CD14-positive monocyte (primary cell): ENCODE measurements at regions not wholly inside any gene's neighbourhood (a gene's known extent, or its start where the extent isn't known, plus 50 kb on each side); places are given as distances from the start of the nearest gene placed in this dataset.

Source experiments
- DNase-seq, 3 donors: peaks; one replicate each; pipeline ENCODE4 v3.0.0-alpha.2; 2011 to 2022
- H2AFZ ChIP-seq: 2 replicates; pipeline ENCODE4 v1.6.0; 2012; ENCODE audit warnings: mild to moderate bottlenecking, low read depth, low read length, inconsistent platforms; ENCODE audit not compliant: insufficient read depth, poor library complexity, severe bottlenecking
- H3K27ac ChIP-seq, 2 donors: 1 replicate in 1 of 2; 2 replicates in 1 of 2; pipeline ENCODE4 v1.5.1; 2012 to 2013; ENCODE audit warnings: low read length in 2 of 2, control low read depth in 1 of 2, inconsistent platforms in 1 of 2, low read depth in 1 of 2, mild to moderate bottlenecking in 1 of 2
- H3K27me3 ChIP-seq, 2 donors: one replicate each; pipeline versions ENCODE4 v1.6.0 to v1.6.1; 2011 to 2013; ENCODE audit warnings: low read length in 2 of 2; ENCODE audit not compliant: control insufficient read depth in 2 of 2, insufficient read depth in 2 of 2
- H3K36me3 ChIP-seq, 2 donors: replicated peaks in 1 of 2; 1 replicate in 1 of 2; 2 replicates in 1 of 2; pipeline versions ENCODE4 v1.5.1 to v1.6.1; 2012 to 2013; ENCODE audit warnings: low read length in 2 of 2, control low read depth in 1 of 2, inconsistent platforms in 1 of 2, mild to moderate bottlenecking in 1 of 2; ENCODE audit not compliant: insufficient read depth in 2 of 2, control insufficient read depth in 1 of 2
- H3K4me1 ChIP-seq, 2 donors: 1 replicate in 1 of 2; 2 replicates in 1 of 2; pipeline versions ENCODE4 v1.5.1 to v1.6.1; 2012 to 2013; ENCODE audit warnings: low read length in 2 of 2, control low read depth in 1 of 2, inconsistent platforms in 1 of 2, mild to moderate bottlenecking in 1 of 2, moderate library complexity in 1 of 2; ENCODE audit not compliant: insufficient read depth in 2 of 2, control insufficient read depth in 1 of 2
- H3K4me2 ChIP-seq: replicated peaks from 2 replicates; pipeline ENCODE3; 2012; ENCODE audit warnings: low read length, moderate library complexity, mild to moderate bottlenecking; ENCODE audit not compliant: poor library complexity, severe bottlenecking; ENCODE audit errors: extremely low read depth
- H3K4me3 ChIP-seq, 3 experiments: fragments of 200-600 bp in 1 of 3; sonication (generic) in 1 of 3; replicated peaks in 1 of 3; 1 replicate in 2 of 3; 2 replicates in 1 of 3; pipeline ENCODE4 v1.5.1; 2011 to 2013; ENCODE audit warnings: low read length in 3 of 3, mild to moderate bottlenecking in 3 of 3, control low read depth in 2 of 3, low read depth in 2 of 3, inconsistent platforms in 1 of 3, moderate library complexity in 1 of 3
- H3K79me2 ChIP-seq: 2 replicates; pipeline ENCODE4 v1.6.0; 2012; ENCODE audit warnings: mild to moderate bottlenecking, control low read depth, inconsistent platforms, low read length, moderate library complexity; ENCODE audit not compliant: insufficient read depth
- H3K9ac ChIP-seq: 2 replicates; pipeline ENCODE4 v1.6.0; 2017; ENCODE audit warnings: low read length, mild to moderate bottlenecking; ENCODE audit not compliant: insufficient read depth, poor library complexity, severe bottlenecking
- H3K9me3 ChIP-seq, 2 donors: replicated peaks in 1 of 2; 1 replicate in 1 of 2; 2 replicates in 1 of 2; pipeline versions ENCODE4 v1.5.1 to v1.6.1; 2012 to 2013; ENCODE audit warnings: low read length in 2 of 2, control low read depth in 1 of 2; ENCODE audit not compliant: control insufficient read depth in 1 of 2, insufficient read depth in 1 of 2
- H4K20me1 ChIP-seq: 2 replicates; pipeline ENCODE4 v1.6.0; 2012; ENCODE audit warnings: mild to moderate bottlenecking, low read length, control low read depth, moderate library complexity; ENCODE audit not compliant: insufficient read depth
- H3K27ac Mint-ChIP-seq, 7 donors: one replicate each; pipeline ENCODE4 v1.8.0; 2020; ENCODE audit warnings: mild to moderate bottlenecking in 7 of 7, mixed read lengths in 7 of 7, moderate library complexity in 6 of 7, inconsistent platforms in 2 of 7
- H3K27me3 Mint-ChIP-seq, 3 donors: one replicate each; pipeline ENCODE4 v1.8.0; 2021 to 2022; ENCODE audit warnings: low read depth in 3 of 3, mild to moderate bottlenecking in 3 of 3, mixed read lengths in 3 of 3, moderate library complexity in 3 of 3, inconsistent platforms in 1 of 3
- H3K36me3 Mint-ChIP-seq, 2 donors: one replicate each; pipeline ENCODE4 v1.8.0; 2020; ENCODE audit warnings: mixed read lengths in 2 of 2, inconsistent platforms in 1 of 2, mild to moderate bottlenecking in 1 of 2
- H3K4me1 Mint-ChIP-seq: one replicate; pipeline ENCODE4 v1.8.0; 2020; ENCODE audit warnings: mild to moderate bottlenecking, mixed read lengths
- H3K4me3 Mint-ChIP-seq, 2 donors: one replicate each; pipeline ENCODE4 v1.8.0; 2020; ENCODE audit warnings: mild to moderate bottlenecking in 2 of 2, mixed read lengths in 2 of 2, moderate library complexity in 1 of 2
- H3K9me3 Mint-ChIP-seq, 7 donors: one replicate each; pipeline ENCODE4 v1.8.0; 2020 to 2022; ENCODE audit warnings: mixed read lengths in 7 of 7, mild to moderate bottlenecking in 6 of 7, moderate library complexity in 6 of 7, inconsistent platforms in 2 of 7
- CTCF ChIP-seq: fragments of 200-600 bp; IDR thresholded peaks from one replicate; pipeline ENCODE4 v1.8.0; 2022; ENCODE audit warnings: antibody characterized with exemption, mild to moderate bottlenecking
- WGBS: methylation state at CpG from one replicate; pipeline ENCODE4 v1.1.5; 2013; ENCODE audit warnings: missing lambda C conversion rate; ENCODE audit not compliant: insufficient coverage; 5-methylcytosine and 5-hydroxymethylcytosine counted together
- intact Hi-C, 2 donors: fragments of 100-400 bp; cut with micrococcal nuclease; formaldehyde crosslinking; loops; one replicate each; pipeline versions ENCODE4 v1.15.0 to v1.15.1; 2023

GRCh38 chr4:160595646-160596045 lies 1492.8 kb downstream of the RAPGEF2 start:
- H4K20me1 ChIP-seq, result no peaks in the 10 kb centered on the region
- H3K9ac ChIP-seq, result no peak overlapping the region
- Mint-ChIP-seq H3K4me3 (no peak overlapping the region), H3K27ac (no peak overlapping the region), H3K4me1 (no peaks in the 10 kb centered on the region), H3K9me3 (peaks cover 0 to 1% (median 0%) of the 10 kb centered on the region in 7 donors), H3K27me3 (no peaks in the 10 kb centered on the region), H3K36me3 (no peaks in the 10 kb centered on the region)
- WGBS, result 77% methylated on average over 4 of the region's 5 CpGs
- no peak for TF ChIP-seq CTCF
- intact Hi-C loops, result no loop called here
- no peaks in the 10 kb centered on the region for H3K36me3 ChIP-seq
- no peaks in the 10 kb centered on the region for H3K79me2 ChIP-seq
- H2AFZ ChIP-seq, result no peak overlapping the region
- H3K4me3 ChIP-seq, result no peak overlapping the region
- no peak for DNase-seq
- H3K4me2 ChIP-seq, result no peak overlapping the region
- no peak overlapping the region for H3K27ac ChIP-seq
- H3K27me3 ChIP-seq, result no peaks in the 10 kb centered on the region
- H3K9me3 ChIP-seq, result no peaks in the 10 kb centered on the region
- no peaks in the 10 kb centered on the region for H3K4me1 ChIP-seq

GRCh38 chr4:160604541-160604940 lies 1501.7 kb downstream of the RAPGEF2 start:
- no peak for TF ChIP-seq CTCF
- H2AFZ ChIP-seq, result no peak overlapping the region
- H3K9me3 Mint-ChIP-seq, result peaks cover 0 to 1% (median 0%) of the 10 kb centered on the region in 7 donors
- H4K20me1 ChIP-seq, result no peaks in the 10 kb centered on the region
- no peak overlapping the region for H3K27ac ChIP-seq
- H3K79me2 ChIP-seq, result no peaks in the 10 kb centered on the region
- H3K4me3 Mint-ChIP-seq, result no peak overlapping the region
- no peaks in the 10 kb centered on the region for H3K4me1 Mint-ChIP-seq
- no peaks in the 10 kb centered on the region for H3K36me3 Mint-ChIP-seq
- H3K27me3 ChIP-seq, result no peaks in the 10 kb centered on the region
- no peak for DNase-seq
- no CpG with 5 or more reads among the region's 4 CpGs for WGBS
- intact Hi-C loops, result no loop called here
- H3K36me3 ChIP-seq, result no peaks in the 10 kb centered on the region
- H3K4me1 ChIP-seq, result no peaks in the 10 kb centered on the region
- no peaks in the 10 kb centered on the region for H3K9me3 ChIP-seq
- H3K4me2 ChIP-seq, result no peak overlapping the region
- H3K9ac ChIP-seq, result no peak overlapping the region
- no peaks in the 10 kb centered on the region for H3K27me3 Mint-ChIP-seq
- no peak overlapping the region for H3K27ac Mint-ChIP-seq
- no peak overlapping the region for H3K4me3 ChIP-seq
